Keratinocyte (primary cell): ENCODE measurements at regions not wholly inside any gene's neighbourhood (a gene's known extent, or its start where the extent isn't known, plus 50 kb on each side); places are given as distances from the start of the nearest gene placed in this dataset.

Source experiments
- DNase-seq: peaks from one replicate; pipeline ENCODE4 v3.0.0-alpha.2; 2011; ENCODE audit warnings: low read depth, missing footprints, low spot score
- FAIRE-seq: peaks from 2 replicates; lab custom pipeline; 2011; peaks lifted over from hg19 to GRCh38; lab: Jason Lieb, UNC
- H2AFZ ChIP-seq: 2 replicates; pipeline ENCODE4 v1.6.0; 2012; ENCODE audit warnings: low read length, control low read depth, inconsistent platforms; ENCODE audit not compliant: control insufficient read depth
- H3K27ac ChIP-seq: 2 replicates; pipeline ENCODE4 v1.5.1; 2011; ENCODE audit warnings: low read length; ENCODE audit not compliant: control insufficient read depth, insufficient read depth
- H3K27me3 ChIP-seq: 3 replicates; pipeline ENCODE4 v1.6.0; 2011; ENCODE audit warnings: low read length; ENCODE audit not compliant: control insufficient read depth, insufficient read depth; ENCODE audit errors: extremely low read depth
- H3K36me3 ChIP-seq, 2 experiments: 2 replicates in 1 of 2; 3 replicates in 1 of 2; pipeline ENCODE4 v1.5.1; 2011; ENCODE audit warnings: low read length in 2 of 2, mild to moderate bottlenecking in 1 of 2; ENCODE audit not compliant: control insufficient read depth in 2 of 2, insufficient read depth in 2 of 2; ENCODE audit errors: extremely low read depth in 1 of 2
- H3K4me1 ChIP-seq: 3 replicates; pipeline ENCODE4 v1.5.1; 2011; ENCODE audit warnings: low read length; ENCODE audit not compliant: control insufficient read depth, insufficient read depth; ENCODE audit errors: extremely low read depth
- H3K4me2 ChIP-seq: 3 replicates; pipeline ENCODE4 v1.6.0; 2011; ENCODE audit warnings: low read depth, low read length; ENCODE audit not compliant: control insufficient read depth, insufficient read depth; ENCODE audit errors: extremely low read depth
- H3K4me3 ChIP-seq, 3 experiments: fragments of 200-600 bp in 1 of 3; sonication (generic) in 1 of 3; 2 replicates in 2 of 3; 3 replicates in 1 of 3; pipeline ENCODE4 v1.5.1; 2011 to 2016; ENCODE audit warnings: low read length in 3 of 3, mild to moderate bottlenecking in 3 of 3, control low read depth in 2 of 3, inconsistent platforms in 1 of 3, low read depth in 1 of 3, mixed read lengths in 1 of 3, mixed run types in 1 of 3, moderate library complexity in 1 of 3; ENCODE audit not compliant: control insufficient read depth in 2 of 3, insufficient read depth in 2 of 3; ENCODE audit errors: extremely low read depth in 1 of 3
- H3K79me2 ChIP-seq: 2 replicates; pipeline ENCODE4 v1.6.0; 2012; ENCODE audit warnings: low read length; ENCODE audit not compliant: control insufficient read depth, insufficient read depth
- H3K9ac ChIP-seq: 3 replicates; pipeline ENCODE4 v1.6.0; 2011; ENCODE audit warnings: low read length; ENCODE audit not compliant: control insufficient read depth, insufficient read depth; ENCODE audit errors: extremely low read depth
- H3K9me1 ChIP-seq: 3 replicates; pipeline ENCODE4 v1.6.0; 2011; ENCODE audit warnings: low read length; ENCODE audit not compliant: control insufficient read depth, insufficient read depth; ENCODE audit errors: extremely low read depth
- H3K9me3 ChIP-seq: 2 replicates; pipeline ENCODE4 v1.5.1; 2012; ENCODE audit warnings: low read depth, low read length; ENCODE audit not compliant: control insufficient read depth
- H4K20me1 ChIP-seq: 3 replicates; pipeline ENCODE4 v1.6.0; 2011; ENCODE audit warnings: low read length; ENCODE audit not compliant: control insufficient read depth, insufficient read depth; ENCODE audit errors: extremely low read depth
- EZH2 ChIP-seq: IDR thresholded peaks from one replicate; pipeline ENCODE4 v1.6.1; 2012; ENCODE audit warnings: inconsistent platforms, mild to moderate bottlenecking, low read length, moderate library complexity
- dilution Hi-C: fragments of 300-500 bp; cut with MboI; formaldehyde crosslinking; loops from one replicate; pipeline ENCODE4 v1.7.0; 2020; ENCODE audit warnings: low sequenced_read_pairs; ENCODE audit not compliant: extremely low pct_ligation_motif_present
- TF ChIP-seq, protein P1 (sequence below), 3 experiments: IDR thresholded peaks in 1 of 3; conservative IDR thresholded peaks in 1 of 3; optimal IDR thresholded peaks in 1 of 3; 2 replicates in 2 of 3; 3 replicates in 1 of 3; pipeline versions ENCODE3 to v1.5.1; 2011; ENCODE audit warnings: low read length in 3 of 3, mild to moderate bottlenecking in 3 of 3, moderate library complexity in 2 of 3, control low read depth in 1 of 3, inconsistent platforms in 1 of 3; ENCODE audit not compliant: insufficient read depth in 2 of 3; ENCODE audit errors: extremely low read depth in 1 of 3

DNA sequence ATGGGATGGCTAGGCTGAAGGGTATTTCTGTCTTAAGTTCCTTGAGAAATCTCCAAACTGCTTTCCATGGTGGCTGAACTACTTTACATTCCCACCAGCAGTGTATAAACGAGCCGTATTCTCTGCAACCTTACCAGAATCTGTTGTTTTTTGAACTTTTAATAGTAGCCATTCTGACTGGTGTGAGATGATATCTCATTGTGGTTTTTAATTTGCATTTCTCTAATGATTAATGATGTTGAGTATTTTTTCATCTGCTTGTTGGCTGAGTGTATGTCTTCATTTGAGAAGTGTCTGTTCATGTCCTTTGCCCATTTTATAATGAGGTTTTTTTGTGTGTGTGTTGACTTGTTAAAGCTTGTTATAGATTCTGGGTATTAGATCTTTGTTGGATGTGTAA, 226.8 kb upstream of the IGFBP3 start:
- FAIRE-seq (peak; percentile 13), DNase-seq (no peak)
- dilution Hi-C loops: no loop called here
- Histone ChIP-seq H4K20me1 (no peaks in the 10 kb centered on the region), H3K27me3 (no peaks in the 10 kb centered on the region), H3K4me1 (peaks cover 5% of the 10 kb centered on the region), H3K9ac (no peak overlapping the region), H3K4me2 (no peak overlapping the region), H2AFZ (no peak overlapping the region), H3K4me3 (no peak overlapping the region), H3K79me2 (no peaks in the 10 kb centered on the region), H3K27ac (no peak overlapping the region), H3K36me3 (no peaks in the 10 kb centered on the region), H3K9me3 (no peaks in the 10 kb centered on the region), H3K9me1 (no peaks in the 10 kb centered on the region)
- no peak for TF ChIP-seq EZH2
- TF ChIP-seq, protein P1, sequence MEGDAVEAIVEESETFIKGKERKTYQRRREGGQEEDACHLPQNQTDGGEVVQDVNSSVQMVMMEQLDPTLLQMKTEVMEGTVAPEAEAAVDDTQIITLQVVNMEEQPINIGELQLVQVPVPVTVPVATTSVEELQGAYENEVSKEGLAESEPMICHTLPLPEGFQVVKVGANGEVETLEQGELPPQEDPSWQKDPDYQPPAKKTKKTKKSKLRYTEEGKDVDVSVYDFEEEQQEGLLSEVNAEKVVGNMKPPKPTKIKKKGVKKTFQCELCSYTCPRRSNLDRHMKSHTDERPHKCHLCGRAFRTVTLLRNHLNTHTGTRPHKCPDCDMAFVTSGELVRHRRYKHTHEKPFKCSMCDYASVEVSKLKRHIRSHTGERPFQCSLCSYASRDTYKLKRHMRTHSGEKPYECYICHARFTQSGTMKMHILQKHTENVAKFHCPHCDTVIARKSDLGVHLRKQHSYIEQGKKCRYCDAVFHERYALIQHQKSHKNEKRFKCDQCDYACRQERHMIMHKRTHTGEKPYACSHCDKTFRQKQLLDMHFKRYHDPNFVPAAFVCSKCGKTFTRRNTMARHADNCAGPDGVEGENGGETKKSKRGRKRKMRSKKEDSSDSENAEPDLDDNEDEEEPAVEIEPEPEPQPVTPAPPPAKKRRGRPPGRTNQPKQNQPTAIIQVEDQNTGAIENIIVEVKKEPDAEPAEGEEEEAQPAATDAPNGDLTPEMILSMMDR (optimal IDR thresholded peaks at IDR 0.05 in 1 of 3, IDR thresholded peaks at IDR 0.05 in 1 of 3, conservative IDR thresholded peaks at IDR 0.05 in 1 of 3; ENCODE audit: extremely low read depth in 1 of 3, insufficient read depth in 2 of 3, low read length in 3 of 3): no peak

DNA sequence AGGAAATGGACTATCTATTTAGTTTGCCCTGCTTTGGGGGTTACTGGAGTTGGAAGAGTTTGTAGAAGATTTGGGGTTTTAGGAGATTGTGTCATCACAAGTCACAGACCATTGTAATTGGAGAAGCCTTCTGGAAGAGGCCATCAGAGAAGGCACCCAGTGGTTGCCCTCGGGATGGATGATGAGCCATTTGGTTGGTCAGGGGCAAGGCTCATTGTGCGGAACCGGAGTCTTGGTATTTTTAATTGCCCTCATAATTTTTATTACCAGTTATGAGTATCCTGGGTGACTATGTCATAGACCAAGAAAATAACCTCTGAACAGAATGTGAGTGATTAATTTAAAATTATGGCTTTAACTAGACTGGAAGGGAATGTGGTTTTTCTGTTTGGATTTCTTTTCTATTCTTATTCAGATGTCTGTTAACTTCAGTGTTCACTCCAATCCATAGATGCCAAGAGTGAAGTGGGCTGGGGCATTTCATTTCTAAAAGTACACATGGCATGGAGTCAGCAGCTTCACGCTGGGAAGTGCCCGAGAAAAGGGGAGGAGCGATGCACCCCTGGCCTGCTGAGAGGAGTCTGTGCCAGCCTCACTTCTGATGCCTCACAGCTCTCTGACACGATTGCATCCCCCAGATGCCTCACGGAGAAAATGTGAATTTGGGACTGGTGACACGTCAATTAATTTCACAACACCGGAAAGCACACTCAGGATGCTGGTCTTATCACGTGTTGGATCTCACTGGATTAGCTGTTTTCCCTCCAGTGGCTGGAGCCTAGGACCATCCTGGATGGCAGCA, 225.6 kb upstream of the IGFBP3 start:
- no peak overlapping the region for H3K27ac ChIP-seq
- no peak for FAIRE-seq
- no peaks in the 10 kb centered on the region for H3K79me2 ChIP-seq
- H2AFZ ChIP-seq: no peak overlapping the region
- no peak overlapping the region for H3K4me3 ChIP-seq
- no peaks in the 10 kb centered on the region for H3K9me1 ChIP-seq
- no peaks in the 10 kb centered on the region for H3K27me3 ChIP-seq
- no peaks in the 10 kb centered on the region for H3K9me3 ChIP-seq
- peaks cover 5% of the 10 kb centered on the region for H3K4me1 ChIP-seq
- no peaks in the 10 kb centered on the region for H3K36me3 ChIP-seq
- no peak overlapping the region for H3K9ac ChIP-seq
- no peaks in the 10 kb centered on the region for H4K20me1 ChIP-seq
- DNase-seq: no peak
- TF ChIP-seq, protein P1 (optimal IDR thresholded peaks at IDR 0.05 in 1 of 3, IDR thresholded peaks at IDR 0.05 in 1 of 3, conservative IDR thresholded peaks at IDR 0.05 in 1 of 3; ENCODE audit: extremely low read depth in 1 of 3, insufficient read depth in 2 of 3, low read length in 3 of 3): no peak
- TF ChIP-seq EZH2: no peak
- dilution Hi-C loops: no loop called here
- no peak overlapping the region for H3K4me2 ChIP-seq
